ENCODE measurements at regions not wholly inside any gene's neighbourhood (a gene's known extent, or its start where the extent isn't known, plus 50 kb on each side); places are given as distances from the start of the nearest gene placed in this dataset.

DNA sequence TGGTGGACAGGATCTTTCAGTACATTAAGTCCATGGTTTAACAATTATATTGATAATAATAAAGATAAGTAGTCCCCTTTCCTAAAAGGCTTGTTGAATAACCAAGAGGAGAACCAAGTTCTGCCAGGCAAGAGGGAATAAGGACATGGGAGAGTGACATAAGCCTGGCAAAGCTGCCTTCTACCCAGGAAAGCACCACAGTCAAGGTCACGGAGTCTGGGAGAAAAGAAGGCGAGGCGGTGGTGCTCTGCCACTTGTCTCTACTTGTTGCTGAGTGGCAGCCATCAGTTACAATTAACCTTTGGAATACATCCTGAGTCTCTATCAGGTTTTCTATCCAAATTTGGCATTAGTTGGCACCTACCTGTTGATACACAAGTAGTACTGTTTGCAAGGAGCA lies 101.7 kb upstream of the GATA6 start:
- TF ChIP-seq, protein P1, sequence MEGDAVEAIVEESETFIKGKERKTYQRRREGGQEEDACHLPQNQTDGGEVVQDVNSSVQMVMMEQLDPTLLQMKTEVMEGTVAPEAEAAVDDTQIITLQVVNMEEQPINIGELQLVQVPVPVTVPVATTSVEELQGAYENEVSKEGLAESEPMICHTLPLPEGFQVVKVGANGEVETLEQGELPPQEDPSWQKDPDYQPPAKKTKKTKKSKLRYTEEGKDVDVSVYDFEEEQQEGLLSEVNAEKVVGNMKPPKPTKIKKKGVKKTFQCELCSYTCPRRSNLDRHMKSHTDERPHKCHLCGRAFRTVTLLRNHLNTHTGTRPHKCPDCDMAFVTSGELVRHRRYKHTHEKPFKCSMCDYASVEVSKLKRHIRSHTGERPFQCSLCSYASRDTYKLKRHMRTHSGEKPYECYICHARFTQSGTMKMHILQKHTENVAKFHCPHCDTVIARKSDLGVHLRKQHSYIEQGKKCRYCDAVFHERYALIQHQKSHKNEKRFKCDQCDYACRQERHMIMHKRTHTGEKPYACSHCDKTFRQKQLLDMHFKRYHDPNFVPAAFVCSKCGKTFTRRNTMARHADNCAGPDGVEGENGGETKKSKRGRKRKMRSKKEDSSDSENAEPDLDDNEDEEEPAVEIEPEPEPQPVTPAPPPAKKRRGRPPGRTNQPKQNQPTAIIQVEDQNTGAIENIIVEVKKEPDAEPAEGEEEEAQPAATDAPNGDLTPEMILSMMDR (IDR thresholded peaks at IDR 0.05) = no peak
- no peak for TF ChIP-seq POLR2A (IDR thresholded peaks at IDR 0.05; ENCODE audit: low read depth)
- TF ChIP-seq POLR2AphosphoS5 (IDR thresholded peaks at IDR 0.05) = no peak
- TF ChIP-seq EP300 (IDR thresholded peaks at IDR 0.05) = no peak

All from esophagus muscularis mucosa (tissue), 4 donors.